GM12878 (cell line): ENCODE measurements at regions not wholly inside any gene's neighbourhood (a gene's known extent, or its start where the extent isn't known, plus 50 kb on each side); places are given as distances from the start of the nearest gene placed in this dataset.
A peak's percentile ranks its signal among the peaks of the same experiment; 100 is the strongest.

Source experiments
- ATAC-seq: fragments of 200-7000 bp; cut with Tn5 transposase; 3 replicates; pipeline ENCODE4 v1.9.1; 2020; ENCODE audit warnings: mild to moderate bottlenecking, moderate library complexity
- BruUV-seq: library from RNA; stranded (reverse); fragments of 400-500 nt; replicated peaks from 2 replicates; lab custom pipeline; 2021; lab: Mats Ljungman, UMichigan
- CTCF ChIA-PET: fragments of 300-600 bp; sonication (Branson Sonifier 250); formaldehyde crosslinking; extraction: SDS; loops from one replicate; lab custom pipeline; 2021; ENCODE audit warnings: inconsistent platforms; lab: Yijun Ruan, JAX
- POLR2A ChIA-PET: fragments of 350-600 bp; formaldehyde crosslinking; extraction: SDS; loops from one replicate; lab custom pipeline; 2021; ENCODE audit warnings: inconsistent platforms; lab: Charles Lee
- RAD21 ChIA-PET: fragments of 300-600 bp; sonication (Branson Sonifier 250); formaldehyde crosslinking; loops from one replicate; lab custom pipeline; 2023; ENCODE audit warnings: antibody characterized with exemption; ENCODE audit not compliant: unreplicated experiment; lab: Charles Lee
- SMC1A ChIA-PET: fragments of 300-600 bp; sonication (Branson Sonifier 250); formaldehyde crosslinking; loops from one replicate; lab custom pipeline; 2023; ENCODE audit not compliant: unreplicated experiment, uncharacterized antibody; lab: Charles Lee
- DNase-seq: peaks from one replicate; pipeline ENCODE4 v3.0.0-alpha.2; 2011; ENCODE audit warnings: low read depth, low spot score
- FAIRE-seq: peaks from 3 replicates; lab custom pipeline; 2011; peaks lifted over from hg19 to GRCh38; lab: Jason Lieb, UNC
- H2AFZ ChIP-seq: 2 replicates; pipeline ENCODE4 v1.6.0; 2011; ENCODE audit warnings: low read depth, low read length, control low read depth; ENCODE audit not compliant: control insufficient read depth
- H3K27ac ChIP-seq: 2 replicates; pipeline ENCODE4 v1.5.1; 2011; ENCODE audit warnings: control low read depth; ENCODE audit not compliant: control insufficient read depth, insufficient read depth
- H3K27me3 ChIP-seq, 2 experiments: replicated peaks in 1 of 2; 2 replicates each; pipeline versions ENCODE4 v1.6.0 to v1.6.1; 2011; ENCODE audit warnings: low read length in 1 of 2; ENCODE audit not compliant: control insufficient read depth in 2 of 2, insufficient read depth in 2 of 2
- H3K36me3 ChIP-seq, 2 experiments: 2 replicates each; pipeline ENCODE4 v1.5.1; 2011; ENCODE audit warnings: low read length in 1 of 2; ENCODE audit not compliant: control insufficient read depth in 2 of 2, insufficient read depth in 2 of 2
- H3K4me1 ChIP-seq: 2 replicates; pipeline ENCODE4 v1.6.1; 2011; ENCODE audit warnings: mild to moderate bottlenecking, low read length, moderate library complexity, mixed read lengths; ENCODE audit not compliant: control insufficient read depth, insufficient read depth
- H3K4me2 ChIP-seq: 2 replicates; pipeline ENCODE4 v1.6.0; 2011; ENCODE audit warnings: control low read depth; ENCODE audit not compliant: control insufficient read depth, insufficient read depth
- H3K4me3 ChIP-seq: fragments of 200-600 bp; sonication (generic); 2 replicates; pipeline ENCODE4 v1.5.1; 2016
- H3K79me2 ChIP-seq: 2 replicates; pipeline ENCODE4 v1.6.0; 2011; ENCODE audit warnings: low read length; ENCODE audit not compliant: control insufficient read depth, insufficient read depth
- H3K9ac ChIP-seq: 2 replicates; pipeline ENCODE4 v1.8.0; 2011; ENCODE audit warnings: low read length, control low read depth, mixed read lengths; ENCODE audit not compliant: control insufficient read depth, insufficient read depth
- H3K9me3 ChIP-seq: replicated peaks from 3 replicates; pipeline ENCODE4 v1.5.1; 2011; ENCODE audit warnings: mild to moderate bottlenecking, low read length; ENCODE audit not compliant: control insufficient read depth, insufficient read depth
- H4K20me1 ChIP-seq: 2 replicates; pipeline ENCODE4 v1.6.0; 2011; ENCODE audit not compliant: control insufficient read depth, insufficient read depth
- ASH2L ChIP-seq: fragments of 300-600, 200-600 bp; sonication (generic); IDR thresholded peaks from 2 replicates; pipeline ENCODE4 v1.6.1; 2017; ENCODE audit warnings: low read depth, mild to moderate bottlenecking, borderline replicate concordance
- ATF7 ChIP-seq: fragments of 450-650 bp; IDR thresholded peaks from 2 replicates; pipeline ENCODE4 v1.6.1; 2016; ENCODE audit warnings: low read depth, mild to moderate bottlenecking
- MTA3 ChIP-seq: IDR thresholded peaks from 2 replicates; pipeline ENCODE4 v1.6.1; 2012; ENCODE audit warnings: low read length, inconsistent platforms, borderline replicate concordance
- NFYA ChIP-seq: IDR thresholded peaks from 2 replicates; pipeline ENCODE4 v1.6.1; 2011; ENCODE audit warnings: low read depth, mild to moderate bottlenecking, low read length, improper control_type of control experiment, borderline replicate concordance
- WGBS: methylation state at CpG from one replicate; pipeline ENCODE4 v1.1.6; 2016; ENCODE audit warnings: low lambda C conversion rate; ENCODE audit not compliant: insufficient replicate concordance, insufficient coverage; ENCODE audit errors: missing lambda C conversion rate; 5-methylcytosine and 5-hydroxymethylcytosine counted together
- in situ Hi-C: fragments of 300-500 bp; cut with MboI; formaldehyde crosslinking; loops from 9 replicates; pipeline ENCODE4 v1.14.3; 2018; ENCODE audit warnings: mixed read lengths
- intact Hi-C: fragments of 100-400 bp; cut with micrococcal nuclease; formaldehyde crosslinking; loops from one replicate; pipeline ENCODE4 v1.14.2; 2022; ENCODE audit not compliant: unreplicated experiment
- TF ChIP-seq, protein P1 (sequence below): IDR thresholded peaks from 2 replicates; pipeline ENCODE4 v1.6.1; 2012; ENCODE audit warnings: mild to moderate bottlenecking, low read depth, low read length

- H2AFZ ChIP-seq = no peak overlapping the region
- H3K36me3 ChIP-seq = no peaks in the 10 kb centered on the region
- intact Hi-C loops (no loop called here), in situ Hi-C loops (no loop called here)
- no peak overlapping the region for H3K4me2 ChIP-seq
- no TSS peak for BruUV-seq
- CTCF ChIA-PET = no interaction called here
- no peak overlapping the region for H3K4me3 ChIP-seq
- FAIRE-seq (peak; percentile 56), ATAC-seq (no peak), DNase-seq (no peak)
- H3K9me3 ChIP-seq = no peaks in the 10 kb centered on the region
- H3K4me1 ChIP-seq = no peaks in the 10 kb centered on the region
- no peaks in the 10 kb centered on the region for H4K20me1 ChIP-seq
- WGBS = 15% methylated on average over 2 of the region's 2 CpGs
- no peak overlapping the region for H3K9ac ChIP-seq
- SMC1A ChIA-PET = no interaction called here
- POLR2A ChIA-PET = no interaction called here
- TF ChIP-seq ATF7 (no peak), NFYA (no peak)
- RAD21 ChIA-PET = no interaction called here
- H3K27ac ChIP-seq = no peak overlapping the region
- H3K27me3 ChIP-seq = no peaks in the 10 kb centered on the region
- no peaks in the 10 kb centered on the region for H3K79me2 ChIP-seq
These were observed 561.8 kb downstream of the TOX3 start for GRCh38 chr16:51985126-51985525.

DNA sequence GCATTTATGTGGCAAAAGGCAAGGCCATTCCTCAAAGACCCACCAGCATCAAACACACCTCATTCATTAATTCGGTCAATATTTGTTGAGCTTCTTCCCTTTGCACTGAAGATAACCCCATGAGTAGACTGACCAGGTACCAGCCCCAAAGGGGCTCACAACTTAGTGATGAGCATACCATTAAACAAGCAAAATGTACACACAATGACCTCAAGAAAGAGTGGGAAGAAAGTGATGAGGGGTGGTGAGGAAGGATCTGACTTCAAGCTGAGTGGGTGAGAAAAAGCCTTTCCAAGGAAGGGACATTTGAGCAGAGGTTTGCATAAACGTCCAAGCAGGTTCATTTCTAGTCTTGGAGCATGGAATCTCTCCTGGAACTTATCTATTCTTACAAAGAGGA is 562.5 kb downstream of the TOX3 start:
- no peak overlapping the region for H2AFZ ChIP-seq
- ChIA-PET CTCF (interaction anchor here (1.1 to 4.3 kb wide), 2 partner anchors 166 to 1188 kb away, joined by 5 to 37 read pairs; no protein-coding TSS in a partner anchor), SMC1A (no interaction called here), RAD21 (no interaction called here), POLR2A (no interaction called here)
- WGBS = 0% methylated on average over 2 of the region's 2 CpGs
- TF ChIP-seq ASH2L (no peak), MTA3 (no peak)
- TF ChIP-seq, protein P1, sequence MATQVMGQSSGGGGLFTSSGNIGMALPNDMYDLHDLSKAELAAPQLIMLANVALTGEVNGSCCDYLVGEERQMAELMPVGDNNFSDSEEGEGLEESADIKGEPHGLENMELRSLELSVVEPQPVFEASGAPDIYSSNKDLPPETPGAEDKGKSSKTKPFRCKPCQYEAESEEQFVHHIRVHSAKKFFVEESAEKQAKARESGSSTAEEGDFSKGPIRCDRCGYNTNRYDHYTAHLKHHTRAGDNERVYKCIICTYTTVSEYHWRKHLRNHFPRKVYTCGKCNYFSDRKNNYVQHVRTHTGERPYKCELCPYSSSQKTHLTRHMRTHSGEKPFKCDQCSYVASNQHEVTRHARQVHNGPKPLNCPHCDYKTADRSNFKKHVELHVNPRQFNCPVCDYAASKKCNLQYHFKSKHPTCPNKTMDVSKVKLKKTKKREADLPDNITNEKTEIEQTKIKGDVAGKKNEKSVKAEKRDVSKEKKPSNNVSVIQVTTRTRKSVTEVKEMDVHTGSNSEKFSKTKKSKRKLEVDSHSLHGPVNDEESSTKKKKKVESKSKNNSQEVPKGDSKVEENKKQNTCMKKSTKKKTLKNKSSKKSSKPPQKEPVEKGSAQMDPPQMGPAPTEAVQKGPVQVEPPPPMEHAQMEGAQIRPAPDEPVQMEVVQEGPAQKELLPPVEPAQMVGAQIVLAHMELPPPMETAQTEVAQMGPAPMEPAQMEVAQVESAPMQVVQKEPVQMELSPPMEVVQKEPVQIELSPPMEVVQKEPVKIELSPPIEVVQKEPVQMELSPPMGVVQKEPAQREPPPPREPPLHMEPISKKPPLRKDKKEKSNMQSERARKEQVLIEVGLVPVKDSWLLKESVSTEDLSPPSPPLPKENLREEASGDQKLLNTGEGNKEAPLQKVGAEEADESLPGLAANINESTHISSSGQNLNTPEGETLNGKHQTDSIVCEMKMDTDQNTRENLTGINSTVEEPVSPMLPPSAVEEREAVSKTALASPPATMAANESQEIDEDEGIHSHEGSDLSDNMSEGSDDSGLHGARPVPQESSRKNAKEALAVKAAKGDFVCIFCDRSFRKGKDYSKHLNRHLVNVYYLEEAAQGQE = no peak
- ATAC-seq (no peak), FAIRE-seq (no peak), DNase-seq (no peak)
- H3K4me3 ChIP-seq = no peak overlapping the region
- H3K27ac ChIP-seq = no peak overlapping the region
- no peaks in the 10 kb centered on the region for H3K79me2 ChIP-seq
- H3K9ac ChIP-seq = no peak overlapping the region
- H3K27me3 ChIP-seq = no peaks in the 10 kb centered on the region
- in situ Hi-C loops (loop anchor here (5.0 kb wide), 1 partner anchor 167 kb away; no protein-coding TSS in a partner anchor), intact Hi-C loops (no loop called here)
- no peaks in the 10 kb centered on the region for H3K9me3 ChIP-seq
- no peaks in the 10 kb centered on the region for H4K20me1 ChIP-seq
- no peak overlapping the region for H3K4me2 ChIP-seq
- BruUV-seq = no TSS peak
- no peaks in the 10 kb centered on the region for H3K36me3 ChIP-seq
- H3K4me1 ChIP-seq = no peaks in the 10 kb centered on the region
